Adipocyte (in vitro differentiated cells): ENCODE measurements at regions not wholly inside any gene's neighbourhood (a gene's known extent, or its start where the extent isn't known, plus 50 kb on each side); places are given as distances from the start of the nearest gene placed in this dataset.
"Not testable (repeated sequence)": the region's sequence is repeated elsewhere in the genome, so short reads cannot be mapped to it uniquely, and the experiment has no call there.

Source experiments
- DNase-seq: peaks from one replicate; pipeline ENCODE4 v3.0.0-alpha.2; 2015; ENCODE audit warnings: low read depth
- H3K27me3 ChIP-seq: replicated peaks from 2 replicates; pipeline ENCODE4 v1.7.0; 2013; ENCODE audit warnings: mild to moderate bottlenecking, low read length, moderate library complexity; ENCODE audit not compliant: control insufficient read depth, insufficient read depth
- H3K36me3 ChIP-seq: 2 replicates; pipeline ENCODE4 v1.7.0; 2013; ENCODE audit warnings: low read length, mild to moderate bottlenecking, moderate library complexity; ENCODE audit not compliant: control insufficient read depth, insufficient read depth, severe bottlenecking
- H3K4me1 ChIP-seq: 2 replicates; pipeline ENCODE4 v1.7.0; 2013; ENCODE audit warnings: mild to moderate bottlenecking, low read length, moderate library complexity; ENCODE audit not compliant: control insufficient read depth, insufficient read depth
- H3K4me3 ChIP-seq: 2 replicates; pipeline ENCODE4 v1.7.0; 2013; ENCODE audit warnings: mild to moderate bottlenecking, low read length, moderate library complexity
- H3K9ac ChIP-seq: 2 replicates; pipeline ENCODE4 v1.7.0; 2013; ENCODE audit warnings: mild to moderate bottlenecking, low read length, moderate library complexity
- H3K9me3 ChIP-seq: 2 replicates; pipeline ENCODE4 v1.7.0; 2013; ENCODE audit warnings: mild to moderate bottlenecking, low read length, moderate library complexity; ENCODE audit not compliant: control insufficient read depth

GRCh38 chr16:35102780-35103403 lies 1643.5 kb downstream of the TP53TG3F start:
- H3K27me3 ChIP-seq = no peaks in the 10 kb centered on the region
- no peak overlapping the region for H3K9ac ChIP-seq
- H3K36me3 ChIP-seq = no peaks in the 10 kb centered on the region
- no peaks in the 10 kb centered on the region for H3K4me1 ChIP-seq
- no peaks in the 10 kb centered on the region for H3K9me3 ChIP-seq
- H3K4me3 ChIP-seq = no peak overlapping the region
- DNase-seq = no peak

GRCh38 chr16:35111772-35112171 lies 1652.4 kb downstream of the TP53TG3F start:
- not testable (repeated sequence) for H3K4me1 ChIP-seq, H3K9me3 ChIP-seq, DNase-seq, H3K9ac ChIP-seq, H3K27me3 ChIP-seq, H3K36me3 ChIP-seq, H3K4me3 ChIP-seq

GRCh38 chr16:35131429-35131828 lies 1672.0 kb downstream of the TP53TG3F start:
- Histone ChIP-seq H3K27me3 (no peaks in the 10 kb centered on the region), H3K4me1 (no peaks in the 10 kb centered on the region), H3K36me3 (no peaks in the 10 kb centered on the region), H3K9ac (no peak overlapping the region), H3K4me3 (no peak overlapping the region), H3K9me3 (no peaks in the 10 kb centered on the region)
- DNase-seq = no peak

- Histone ChIP-seq H3K9me3 (no peaks in the 10 kb centered on the region), H3K27me3 (no peaks in the 10 kb centered on the region), H3K4me3 (no peak overlapping the region), H3K36me3 (no peaks in the 10 kb centered on the region), H3K9ac (no peak overlapping the region), H3K4me1 (no peaks in the 10 kb centered on the region)
- DNase-seq = no peak
These were observed 1675.1 kb downstream of the TP53TG3F start for GRCh38 chr16:35134471-35134870.

GRCh38 chr16:35140293-35140986 lies 1681.0 kb downstream of the TP53TG3F start:
- Histone ChIP-seq H3K27me3 (no peaks in the 10 kb centered on the region), H3K4me1 (no peaks in the 10 kb centered on the region), H3K36me3 (no peaks in the 10 kb centered on the region), H3K9me3 (no peaks in the 10 kb centered on the region), H3K4me3 (no peak overlapping the region), H3K9ac (no peak overlapping the region)
- DNase-seq = no peak

- H3K36me3 ChIP-seq = no peaks in the 10 kb centered on the region
- no peaks in the 10 kb centered on the region for H3K9me3 ChIP-seq
- H3K4me3 ChIP-seq = no peak overlapping the region
- H3K4me1 ChIP-seq = no peaks in the 10 kb centered on the region
- H3K9ac ChIP-seq = no peak overlapping the region
- no peaks in the 10 kb centered on the region for H3K27me3 ChIP-seq
- DNase-seq = no peak
These were observed 1681.9 kb downstream of the TP53TG3F start for GRCh38 chr16:35141303-35141702.

- H3K27me3 ChIP-seq = no peaks in the 10 kb centered on the region
- H3K4me1 ChIP-seq = no peaks in the 10 kb centered on the region
- H3K36me3 ChIP-seq = no peaks in the 10 kb centered on the region
- no peak overlapping the region for H3K4me3 ChIP-seq
- no peak for DNase-seq
- no peaks in the 10 kb centered on the region for H3K9me3 ChIP-seq
- H3K9ac ChIP-seq = no peak overlapping the region
These were observed 1682.9 kb downstream of the TP53TG3F start for GRCh38 chr16:35142147-35142808.

GRCh38 chr16:35142809-35143192 lies 1683.4 kb downstream of the TP53TG3F start:
- H3K9me3 ChIP-seq = no peaks in the 10 kb centered on the region
- H3K9ac ChIP-seq = no peak overlapping the region
- no peaks in the 10 kb centered on the region for H3K4me1 ChIP-seq
- H3K27me3 ChIP-seq = no peaks in the 10 kb centered on the region
- H3K36me3 ChIP-seq = no peaks in the 10 kb centered on the region
- H3K4me3 ChIP-seq = no peak overlapping the region
- no peak for DNase-seq

GRCh38 chr16:35144212-35144932 lies 1685.0 kb downstream of the TP53TG3F start:
- no peak for DNase-seq
- Histone ChIP-seq H3K9me3 (no peaks in the 10 kb centered on the region), H3K4me1 (no peaks in the 10 kb centered on the region), H3K27me3 (no peaks in the 10 kb centered on the region), H3K4me3 (no peak overlapping the region), H3K36me3 (no peaks in the 10 kb centered on the region), H3K9ac (no peak overlapping the region)

GRCh38 chr16:35146031-35146710 lies 1686.8 kb downstream of the TP53TG3F start:
- Histone ChIP-seq H3K4me1 (no peaks in the 10 kb centered on the region), H3K27me3 (no peaks in the 10 kb centered on the region), H3K36me3 (no peaks in the 10 kb centered on the region), H3K9me3 (no peaks in the 10 kb centered on the region), H3K4me3 (no peak overlapping the region), H3K9ac (no peak overlapping the region)
- no peak for DNase-seq
